Right cardiac atrium (tissue), 5 donors: ENCODE measurements at regions not wholly inside any gene's neighbourhood (a gene's known extent, or its start where the extent isn't known, plus 50 kb on each side); places are given as distances from the start of the nearest gene placed in this dataset.
"Not testable (repeated sequence)": the region's sequence is repeated elsewhere in the genome, so short reads cannot be mapped to it uniquely, and the experiment has no call there.

Source experiments
- ATAC-seq, 2 donors: fragments of 200-7000 bp; cut with Tn5 transposase; one replicate each; pipeline versions ENCODE4 v1.8.0 to v1.9.1; 2020; ENCODE audit warnings: moderate library complexity in 2 of 2, mild to moderate bottlenecking in 1 of 2
- DNase-seq, 3 donors: peaks; one replicate each; pipeline ENCODE4 v3.0.0-alpha.2; 2020
- H3K27ac ChIP-seq: one replicate; pipeline ENCODE4 v1.5.1; 2013; ENCODE audit warnings: mild to moderate bottlenecking, low read length, control low read depth, moderate library complexity
- H3K27me3 ChIP-seq: one replicate; pipeline ENCODE4 v1.6.1; 2013; ENCODE audit not compliant: control insufficient read depth, insufficient read depth
- H3K4me1 ChIP-seq: one replicate; pipeline ENCODE4 v1.6.1; 2013; ENCODE audit warnings: low read length; ENCODE audit not compliant: control insufficient read depth, insufficient read depth
- H3K4me3 ChIP-seq: one replicate; pipeline ENCODE4 v1.5.1; 2013; ENCODE audit warnings: low read length, control low read depth
- H3K9me3 ChIP-seq: one replicate; pipeline ENCODE4 v1.6.1; 2013; ENCODE audit warnings: low read length; ENCODE audit not compliant: control insufficient read depth
- WGBS: extraction: QIAGEN DNeasy Blood & Tissue Kit; methylation state at CpG from one replicate; pipeline ENCODE4 v1.1.7; 2013; 5-methylcytosine and 5-hydroxymethylcytosine counted together
- intact Hi-C, 4 donors: fragments of 100-400 bp; cut with DNase I; formaldehyde crosslinking; loops; one replicate each; pipeline versions ENCODE4 v1.11.0 to v1.14.0; 2022 to 2023
- donor health status: healthy with polysubstance abuse.
- donor health status: DM: no; HTN: yes; CAD: no.
- donor health status: DM: no; HTN: no; CAD: no.
- donor health status: DM: no; HTN: yes; CAD: no; lungs with severe emphysema.
- donor health status: DM: yes; HTN: yes; CAD: no.

- H3K27ac ChIP-seq, result no peak overlapping the region
- WGBS, result 47% methylated on average over 34 of the region's 34 CpGs
Measured at GRCh38 chr4:3371033-3372001, 70.5 kb upstream of the HGFAC start.

GRCh38 chr4:3372264-3372932, 69.4 kb upstream of the HGFAC start:
- intact Hi-C loops, result no loop called here
- DNase-seq (peak in 2 of 3 donors; percentile 56 to 63), ATAC-seq (no peak)
- no peaks in the 10 kb centered on the region for H3K27me3 ChIP-seq
- 76% methylated on average over 23 of the region's 23 CpGs for WGBS
- no peak overlapping the region for H3K27ac ChIP-seq
- H3K9me3 ChIP-seq, result no peaks in the 10 kb centered on the region
- peaks cover 5% of the 10 kb centered on the region for H3K4me1 ChIP-seq
- no peak overlapping the region for H3K4me3 ChIP-seq

More at GRCh38 chr4:3371033-3372001, 70.5 kb upstream of the HGFAC start:
- ATAC-seq (peak in 1 of 2 donors; percentile 18), DNase-seq (peak in 2 of 3 donors; percentile 18 to 54)
- Histone ChIP-seq H3K9me3 (no peaks in the 10 kb centered on the region), H3K4me1 (peaks cover 5% of the 10 kb centered on the region), H3K4me3 (no peak overlapping the region), H3K27me3 (no peaks in the 10 kb centered on the region)
- intact Hi-C loops, result no loop called here

- Histone ChIP-seq H3K27me3 (no peaks in the 10 kb centered on the region), H3K4me3 (no peak overlapping the region), H3K9me3 (no peaks in the 10 kb centered on the region), H3K27ac (no peak overlapping the region), H3K4me1 (peaks cover 5% of the 10 kb centered on the region)
- DNase-seq (peak; percentile 75 to 89 (median 88)), ATAC-seq (peak; percentile 49 to 52)
- intact Hi-C loops, result no loop called here
- WGBS, result 61% methylated on average over 28 of the region's 28 CpGs
Measured at GRCh38 chr4:3372933-3373465, 68.8 kb upstream of the HGFAC start.

GRCh38 chr4:3373468-3373867, 68.3 kb upstream of the HGFAC start:
- H3K4me1 ChIP-seq, result peaks cover 5% of the 10 kb centered on the region
- no peaks in the 10 kb centered on the region for H3K9me3 ChIP-seq
- ATAC-seq (no peak), DNase-seq (peak in 1 of 3 donors; percentile 46)
- no peaks in the 10 kb centered on the region for H3K27me3 ChIP-seq
- intact Hi-C loops, result no loop called here
- H3K27ac ChIP-seq, result no peak overlapping the region
- no peak overlapping the region for H3K4me3 ChIP-seq
- WGBS, result 94% methylated on average over 19 of the region's 19 CpGs

GRCh38 chr4:3374011-3374645, 67.6 kb upstream of the HGFAC start:
- ATAC-seq, result no peak
- Histone ChIP-seq H3K4me1 (peaks cover 5% of the 10 kb centered on the region), H3K4me3 (no peak overlapping the region), H3K27ac (no peak overlapping the region), H3K27me3 (no peaks in the 10 kb centered on the region), H3K9me3 (no peaks in the 10 kb centered on the region)
- 97% methylated on average over 29 of the region's 29 CpGs for WGBS
- intact Hi-C loops, result no loop called here
- DNase-seq, result peak in 2 of 3 donors; percentile 35 to 47

GRCh38 chr4:3374667-3375066, 67.1 kb upstream of the HGFAC start:
- no peaks in the 10 kb centered on the region for H3K27me3 ChIP-seq
- no peak overlapping the region for H3K27ac ChIP-seq
- H3K9me3 ChIP-seq, result no peaks in the 10 kb centered on the region
- no peak for DNase-seq
- no peak for ATAC-seq
- peaks cover 3% of the 10 kb centered on the region for H3K4me1 ChIP-seq
- WGBS, result 94% methylated on average over 11 of the region's 11 CpGs
- no peak overlapping the region for H3K4me3 ChIP-seq
- intact Hi-C loops, result no loop called here

GRCh38 chr4:3375688-3376087, 66.1 kb upstream of the HGFAC start:
- intact Hi-C loops, result no loop called here
- 63% methylated on average over 7 of the region's 7 CpGs for WGBS
- no peak overlapping the region for H3K4me3 ChIP-seq
- ATAC-seq (no peak), DNase-seq (peak; percentile 41 to 66 (median 54))
- H3K27ac ChIP-seq, result no peak overlapping the region
- H3K27me3 ChIP-seq, result no peaks in the 10 kb centered on the region
- no peaks in the 10 kb centered on the region for H3K9me3 ChIP-seq
- peaks cover 3% of the 10 kb centered on the region for H3K4me1 ChIP-seq

GRCh38 chr4:3376266-3376665, 65.5 kb upstream of the HGFAC start:
- Histone ChIP-seq H3K27me3 (no peaks in the 10 kb centered on the region), H3K27ac (no peak overlapping the region), H3K4me1 (peaks cover 3% of the 10 kb centered on the region), H3K4me3 (no peak overlapping the region), H3K9me3 (no peaks in the 10 kb centered on the region)
- ATAC-seq (no peak), DNase-seq (no peak)
- WGBS, result 95% methylated on average over 10 of the region's 10 CpGs
- intact Hi-C loops, result no loop called here

- no peak for DNase-seq
- Histone ChIP-seq H3K27me3 (no peaks in the 10 kb centered on the region), H3K9me3 (no peaks in the 10 kb centered on the region), H3K27ac (no peak overlapping the region), H3K4me3 (no peak overlapping the region), H3K4me1 (no peaks in the 10 kb centered on the region)
- no peak for ATAC-seq
- intact Hi-C loops, result no loop called here
- 96% methylated on average over 6 of the region's 6 CpGs for WGBS
Measured at GRCh38 chr4:3377557-3377956, 64.2 kb upstream of the HGFAC start.

GRCh38 chr4:3380336-3380735, 61.4 kb upstream of the HGFAC start:
- H3K4me1 ChIP-seq, result not testable (repeated sequence)
- 97% methylated on average over 3 of the region's 3 CpGs for WGBS

More at GRCh38 chr4:3380336-3380735, 61.4 kb upstream of the HGFAC start:
- H3K9me3 ChIP-seq, intact Hi-C loops, H3K27ac ChIP-seq, H3K27me3 ChIP-seq, ATAC-seq, DNase-seq, H3K4me3 ChIP-seq: not testable (repeated sequence)
